Adrenal gland (tissue), 9 donors: ENCODE measurements at regions not wholly inside any gene's neighbourhood (a gene's known extent, or its start where the extent isn't known, plus 50 kb on each side); places are given as distances from the start of the nearest gene placed in this dataset.

Experiments used
- DNase-seq, 7 donors: peaks; one replicate each; pipeline ENCODE4 v3.0.0-alpha.2; 2019 to 2020
- H3K27ac ChIP-seq, 5 donors: fragments of 200-600 bp; sonication (generic) in 4 of 5; 1 replicate in 3 of 5; 2 replicates in 2 of 5; pipeline versions ENCODE4 v1.5.1 to v1.8.0; 2016 to 2020; ENCODE audit warnings: mild to moderate bottlenecking in 1 of 5
- H3K27me3 ChIP-seq: fragments of 200-600 bp; 2 replicates; pipeline ENCODE4 v1.8.0; 2021
- H3K36me3 ChIP-seq, 2 donors: fragments of 200-600 bp; replicated peaks in 1 of 2; 1 replicate in 1 of 2; 2 replicates in 1 of 2; pipeline versions ENCODE4 v1.5.1 to v1.8.0; 2018 to 2022
- H3K4me1 ChIP-seq, 2 donors: fragments of 200-600 bp; replicated peaks in 1 of 2; 1 replicate in 1 of 2; 2 replicates in 1 of 2; pipeline versions ENCODE4 v1.5.1 to v1.8.0; 2018 to 2021
- H3K4me3 ChIP-seq, 4 donors: fragments of 200-600 bp; sonication (generic) in 3 of 4; one replicate each; pipeline ENCODE4 v1.5.1; 2016 to 2018
- H3K9me3 ChIP-seq, 3 donors: fragments of 200-600 bp; sonication (generic) in 1 of 3; replicated peaks in 1 of 3; 1 replicate in 2 of 3; 2 replicates in 1 of 3; pipeline versions ENCODE4 v1.5.1 to v1.8.0; 2016 to 2021
- CTCF ChIP-seq, 6 experiments: fragments of 450-650 bp in 4 of 6; fragments of 200-600 bp in 2 of 6; sonication (generic) in 1 of 6; IDR thresholded peaks; 1 replicate in 5 of 6; 2 replicates in 1 of 6; pipeline versions ENCODE4 v1.5.1 to v1.8.0; 2016 to 2021; ENCODE audit warnings: antibody characterized with exemption in 6 of 6, mild to moderate bottlenecking in 2 of 6, moderate library complexity in 1 of 6
- POLR2A ChIP-seq, 2 donors: fragments of 450-650 bp; IDR thresholded peaks; one replicate each; pipeline ENCODE4 v1.6.1; 2017; ENCODE audit warnings: antibody characterized with exemption in 2 of 2, mild to moderate bottlenecking in 2 of 2, moderate library complexity in 1 of 2
- WGBS, 4 donors: extraction: QIAGEN DNeasy Blood & Tissue Kit in 2 of 4; methylation state at CpG; one replicate each; pipeline versions ENCODE4 v1.1.5 to v1.1.7; 2013 to 2017; 5-methylcytosine and 5-hydroxymethylcytosine counted together
- intact Hi-C, 2 donors: fragments of 100-400 bp; cut with DNase I; formaldehyde crosslinking; loops; one replicate each; pipeline versions ENCODE4 v1.14.1 to v1.15.0; 2022 to 2023
- donor health status: healthy with polysubstance abuse.
- donor health status: Bipolar disorder and iron deficiency.
- donor health status: DM: yes; HTN: yes; CAD: no.
- donor health status: DM: no; HTN: no; CAD: no.
- donor health status: DM: no; HTN: no; CAD: no.

DNA sequence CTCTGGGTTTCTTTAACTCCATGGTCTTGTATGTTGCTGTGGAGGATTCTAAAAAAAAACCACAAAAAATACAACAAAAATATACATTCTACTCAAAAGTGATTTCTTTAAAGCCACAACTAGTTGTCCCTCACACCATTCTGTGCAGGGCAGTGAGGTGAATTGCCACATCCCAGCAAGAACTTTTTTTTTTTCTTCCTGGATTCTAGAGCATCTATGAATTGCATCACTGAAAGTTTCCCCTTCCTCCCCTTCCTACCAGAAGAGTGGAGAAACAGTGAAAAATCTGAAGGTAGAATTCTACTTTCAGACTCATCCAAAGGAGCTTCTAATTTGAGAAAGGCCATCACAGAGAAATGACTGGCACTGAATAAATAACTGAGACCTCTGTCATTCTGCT is 395.3 kb downstream of the AEBP2 start:
- H3K4me3 ChIP-seq: no peak overlapping the region
- H3K36me3 ChIP-seq: no peaks in the 10 kb centered on the region
- no peak for TF ChIP-seq CTCF (IDR thresholded peaks at IDR 0.05)
- TF ChIP-seq POLR2A (IDR thresholded peaks at IDR 0.05): no peak
- intact Hi-C loops: no loop called here
- H3K9me3 ChIP-seq: no peaks in the 10 kb centered on the region
- no peaks in the 10 kb centered on the region for H3K27me3 ChIP-seq
- DNase-seq: no peak
- H3K27ac ChIP-seq: no peak overlapping the region
- no peaks in the 10 kb centered on the region for H3K4me1 ChIP-seq

DNA sequence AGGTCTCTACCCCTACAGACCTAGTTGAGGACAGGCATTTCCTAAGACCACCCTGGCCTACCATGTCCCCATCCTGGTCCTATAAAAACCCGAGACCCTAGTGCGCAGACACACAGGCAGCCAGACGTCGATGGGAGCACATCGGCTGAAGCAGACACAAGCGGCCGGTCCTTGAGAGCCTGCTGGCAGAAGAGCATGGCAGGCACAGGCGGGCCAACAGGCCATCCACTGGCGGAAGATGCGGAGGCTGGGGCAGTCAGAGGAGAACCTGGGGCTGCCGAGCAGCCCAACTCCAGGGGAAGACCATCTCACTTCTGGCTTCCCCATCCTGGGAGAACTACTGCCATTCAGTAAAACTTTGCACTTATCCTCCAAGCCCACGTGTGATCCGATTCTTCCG is 396.8 kb downstream of the AEBP2 start:
- Histone ChIP-seq H3K27ac (no peak overlapping the region), H3K27me3 (no peaks in the 10 kb centered on the region), H3K36me3 (no peaks in the 10 kb centered on the region), H3K4me3 (no peak overlapping the region), H3K4me1 (no peaks in the 10 kb centered on the region), H3K9me3 (no peaks in the 10 kb centered on the region)
- intact Hi-C loops: no loop called here
- TF ChIP-seq POLR2A (IDR thresholded peaks at IDR 0.05): no peak
- no peak for TF ChIP-seq CTCF (IDR thresholded peaks at IDR 0.05)
- DNase-seq: no peak
- 91 to 97% (median 95%) methylated on average over 8 to 14 of the region's 14 CpGs for WGBS, 4 donors

GRCh38 chr12:19836456-19836855 is 397.2 kb downstream of the AEBP2 start:
- no peak overlapping the region for H3K4me3 ChIP-seq
- intact Hi-C loops: no loop called here
- H3K27me3 ChIP-seq: no peaks in the 10 kb centered on the region
- H3K27ac ChIP-seq: no peak overlapping the region
- H3K36me3 ChIP-seq: no peaks in the 10 kb centered on the region
- 89 to 97% (median 94%) methylated on average over 4 to 9 of the region's 9 CpGs for WGBS, 4 donors
- H3K9me3 ChIP-seq: no peaks in the 10 kb centered on the region
- H3K4me1 ChIP-seq: no peaks in the 10 kb centered on the region
- TF ChIP-seq POLR2A (IDR thresholded peaks at IDR 0.05) (no peak), CTCF (IDR thresholded peaks at IDR 0.05) (no peak)
- DNase-seq: no peak

- WGBS, 4 donors: 62 to 78% (median 76%) methylated on average over 3 of the region's 3 CpGs
- TF ChIP-seq CTCF (IDR thresholded peaks at IDR 0.05) (no peak), POLR2A (IDR thresholded peaks at IDR 0.05) (no peak)
- H3K36me3 ChIP-seq: no peaks in the 10 kb centered on the region
- H3K27me3 ChIP-seq: no peaks in the 10 kb centered on the region
- no peak overlapping the region for H3K27ac ChIP-seq
- no peaks in the 10 kb centered on the region for H3K4me1 ChIP-seq
- no peaks in the 10 kb centered on the region for H3K9me3 ChIP-seq
- no peak for DNase-seq
- no peak overlapping the region for H3K4me3 ChIP-seq
- intact Hi-C loops: no loop called here
Measured at GRCh38 chr12:19837543-19837942, 398.3 kb downstream of the AEBP2 start.
